ENCODE measurements at regions not wholly inside any gene's neighbourhood (a gene's known extent, or its start where the extent isn't known, plus 50 kb on each side); places are given as distances from the start of the nearest gene placed in this dataset.

GRCh38 chr4:136443006-136443405 lies 1089.3 kb downstream of the PCDH18 start:
- no peak for TF ChIP-seq CTCF (IDR thresholded peaks at IDR 0.05)
- no peak for TF ChIP-seq POLR2A (IDR thresholded peaks at IDR 0.05)
